OCI-LY1 (cell line): ENCODE measurements at regions not wholly inside any gene's neighbourhood (a gene's known extent, or its start where the extent isn't known, plus 50 kb on each side); places are given as distances from the start of the nearest gene placed in this dataset.

Source experiments
- CTCF ChIP-seq: fragments of 200-600 bp; sonication (generic), shearing (Covaris generic); IDR thresholded peaks from 2 replicates; pipeline ENCODE4 v1.5.1; 2017; ENCODE audit warnings: mild to moderate bottlenecking, antibody characterized with exemption, low read length, moderate library complexity, mixed read lengths
- EZH2 ChIP-seq: fragments of 200-600 bp; sonication (generic), shearing (Covaris generic); IDR thresholded peaks from 2 replicates; pipeline ENCODE4 v1.8.0; 2017; ENCODE audit warnings: borderline replicate concordance, mixed run types, mild to moderate bottlenecking, antibody characterized with exemption, low read length, moderate library complexity, mixed read lengths

DNA sequence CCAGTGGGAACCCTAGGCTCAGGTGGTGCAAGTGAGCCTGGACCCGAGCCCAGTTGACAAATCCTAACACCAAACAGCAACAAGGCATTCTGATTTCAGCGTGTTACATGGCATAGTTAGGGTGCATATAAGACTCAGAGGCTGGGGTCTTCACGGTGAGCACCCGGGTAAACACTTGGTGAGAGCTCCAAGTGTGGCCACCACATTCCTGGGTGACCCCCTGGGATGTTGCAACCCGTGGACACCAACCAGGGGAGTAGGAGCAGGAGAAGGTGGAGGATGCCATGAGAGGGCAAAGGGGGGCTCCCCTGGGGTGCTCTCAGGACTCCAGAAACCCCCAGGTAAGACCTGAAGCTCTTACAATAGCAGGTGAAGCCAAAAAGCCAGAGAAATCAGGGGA is 69.9 kb upstream of the CDH5 start:
- no peak for TF ChIP-seq CTCF
- no peak for TF ChIP-seq EZH2
